ENCODE measurements at regions not wholly inside any gene's neighbourhood (a gene's known extent, or its start where the extent isn't known, plus 50 kb on each side); places are given as distances from the start of the nearest gene placed in this dataset.

- H3K4me1 ChIP-seq (ENCODE audit: low read depth, poor library complexity, severe bottlenecking): no peaks in the 10 kb centered on the region
- no peak overlapping the region for H3K27ac ChIP-seq
- H3K36me3 ChIP-seq (ENCODE audit: insufficient read depth): no peaks in the 10 kb centered on the region
- H3K79me2 ChIP-seq (ENCODE audit: insufficient read depth, low read depth): no peaks in the 10 kb centered on the region
- no peak overlapping the region for H2AFZ ChIP-seq (ENCODE audit: low read depth)
- TF ChIP-seq, protein P1, sequence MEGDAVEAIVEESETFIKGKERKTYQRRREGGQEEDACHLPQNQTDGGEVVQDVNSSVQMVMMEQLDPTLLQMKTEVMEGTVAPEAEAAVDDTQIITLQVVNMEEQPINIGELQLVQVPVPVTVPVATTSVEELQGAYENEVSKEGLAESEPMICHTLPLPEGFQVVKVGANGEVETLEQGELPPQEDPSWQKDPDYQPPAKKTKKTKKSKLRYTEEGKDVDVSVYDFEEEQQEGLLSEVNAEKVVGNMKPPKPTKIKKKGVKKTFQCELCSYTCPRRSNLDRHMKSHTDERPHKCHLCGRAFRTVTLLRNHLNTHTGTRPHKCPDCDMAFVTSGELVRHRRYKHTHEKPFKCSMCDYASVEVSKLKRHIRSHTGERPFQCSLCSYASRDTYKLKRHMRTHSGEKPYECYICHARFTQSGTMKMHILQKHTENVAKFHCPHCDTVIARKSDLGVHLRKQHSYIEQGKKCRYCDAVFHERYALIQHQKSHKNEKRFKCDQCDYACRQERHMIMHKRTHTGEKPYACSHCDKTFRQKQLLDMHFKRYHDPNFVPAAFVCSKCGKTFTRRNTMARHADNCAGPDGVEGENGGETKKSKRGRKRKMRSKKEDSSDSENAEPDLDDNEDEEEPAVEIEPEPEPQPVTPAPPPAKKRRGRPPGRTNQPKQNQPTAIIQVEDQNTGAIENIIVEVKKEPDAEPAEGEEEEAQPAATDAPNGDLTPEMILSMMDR (conservative IDR thresholded peaks at IDR 0.05; ENCODE audit: low read depth, low read length): no peak
- no peak overlapping the region for H3K4me3 ChIP-seq (IDR thresholded peaks at IDR 0.05; ENCODE audit: insufficient read depth, low read depth, low read length)
- H3K27me3 ChIP-seq (ENCODE audit: insufficient read depth, low read depth): no peaks in the 10 kb centered on the region
- H4K20me1 ChIP-seq (ENCODE audit: insufficient read depth): no peaks in the 10 kb centered on the region
- no peak overlapping the region for H3K4me2 ChIP-seq
- H3K9ac ChIP-seq: no peak overlapping the region
Measured at GRCh38 chr5:28823231-28823630, 1784.8 kb upstream of the CDH9 start.

DNA sequence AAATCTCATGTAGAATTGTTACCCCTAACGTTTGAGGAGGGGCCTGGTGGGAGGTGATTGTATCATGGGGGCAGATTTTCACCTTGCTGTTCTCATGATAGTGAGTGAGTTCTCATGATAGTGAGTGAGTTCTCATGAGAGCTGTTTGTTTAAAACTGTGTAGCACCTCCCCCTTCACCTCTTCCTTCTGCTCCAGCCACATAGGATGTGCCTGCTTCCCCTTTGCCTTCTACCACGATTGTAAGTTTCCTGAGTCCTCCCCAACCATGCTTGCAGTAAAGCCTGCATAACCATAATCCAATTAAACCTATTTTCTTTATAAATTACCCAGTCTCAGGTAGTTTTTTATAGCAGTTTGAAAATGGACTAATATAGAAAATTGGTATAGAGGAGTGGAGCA, 1783.7 kb upstream of the CDH9 start:
- Histone ChIP-seq H3K4me2 (no peak overlapping the region), H4K20me1 (ENCODE audit: insufficient read depth) (no peaks in the 10 kb centered on the region), H3K4me3 (IDR thresholded peaks at IDR 0.05; ENCODE audit: insufficient read depth, low read depth, low read length) (no peak overlapping the region), H3K9ac (no peak overlapping the region), H3K36me3 (ENCODE audit: insufficient read depth) (no peaks in the 10 kb centered on the region), H3K79me2 (ENCODE audit: insufficient read depth, low read depth) (no peaks in the 10 kb centered on the region), H3K27me3 (ENCODE audit: insufficient read depth, low read depth) (no peaks in the 10 kb centered on the region), H3K27ac (no peak overlapping the region), H3K4me1 (ENCODE audit: low read depth, poor library complexity, severe bottlenecking) (no peaks in the 10 kb centered on the region), H2AFZ (ENCODE audit: low read depth) (no peak overlapping the region)
- TF ChIP-seq, protein P1 (conservative IDR thresholded peaks at IDR 0.05; ENCODE audit: low read depth, low read length): no peak

GRCh38 chr5:28810751-28811136, 1772.4 kb upstream of the CDH9 start:
- Histone ChIP-seq H3K36me3 (ENCODE audit: insufficient read depth) (no peaks in the 10 kb centered on the region), H3K27ac (no peak overlapping the region), H3K4me1 (ENCODE audit: low read depth, poor library complexity, severe bottlenecking) (no peaks in the 10 kb centered on the region), H3K79me2 (ENCODE audit: insufficient read depth, low read depth) (no peaks in the 10 kb centered on the region), H3K4me3 (IDR thresholded peaks at IDR 0.05; ENCODE audit: insufficient read depth, low read depth, low read length) (no peak overlapping the region), H4K20me1 (ENCODE audit: insufficient read depth) (no peaks in the 10 kb centered on the region), H3K27me3 (ENCODE audit: insufficient read depth, low read depth) (no peaks in the 10 kb centered on the region), H3K9ac (no peak overlapping the region), H3K4me2 (no peak overlapping the region), H2AFZ (ENCODE audit: low read depth) (no peak overlapping the region)
- TF ChIP-seq, protein P1 (conservative IDR thresholded peaks at IDR 0.05; ENCODE audit: low read depth, low read length): no peak

- Histone ChIP-seq H3K36me3 (ENCODE audit: insufficient read depth) (no peaks in the 10 kb centered on the region), H2AFZ (ENCODE audit: low read depth) (no peak overlapping the region), H3K27me3 (ENCODE audit: insufficient read depth, low read depth) (no peaks in the 10 kb centered on the region), H3K9ac (no peak overlapping the region), H3K4me1 (ENCODE audit: low read depth, poor library complexity, severe bottlenecking) (no peaks in the 10 kb centered on the region), H3K27ac (no peak overlapping the region), H3K79me2 (ENCODE audit: insufficient read depth, low read depth) (no peaks in the 10 kb centered on the region), H4K20me1 (ENCODE audit: insufficient read depth) (no peaks in the 10 kb centered on the region), H3K4me3 (IDR thresholded peaks at IDR 0.05; ENCODE audit: insufficient read depth, low read depth, low read length) (no peak overlapping the region), H3K4me2 (no peak overlapping the region)
- TF ChIP-seq, protein P1 (conservative IDR thresholded peaks at IDR 0.05; ENCODE audit: low read depth, low read length): no peak
Measured at GRCh38 chr5:28809811-28810750, 1771.7 kb upstream of the CDH9 start.
